A549 (cell line): ENCODE measurements at regions not wholly inside any gene's neighbourhood (a gene's known extent, or its start where the extent isn't known, plus 50 kb on each side); places are given as distances from the start of the nearest gene placed in this dataset.
A peak's percentile ranks its signal among the peaks of the same experiment; 100 is the strongest.

Source experiments
- ATAC-seq, 2 experiments: fragments of 200-7000 bp in 1 of 2; fragments of >200 bp in 1 of 2; cut with Nextera tagmentation in 1 of 2; cut with Tn5 transposase in 1 of 2; 3 replicates each; pipeline versions ENCODE4 v1.8.0 to v1.9.1; 2018 to 2020; ENCODE audit warnings: mild to moderate bottlenecking in 1 of 2, moderate library complexity in 1 of 2
- CTCF ChIA-PET: fragments of 300-600 bp; sonication (Branson Sonifier 250); formaldehyde crosslinking; extraction: SDS; loops from one replicate; lab custom pipeline; 2021; ENCODE audit warnings: antibody characterized with exemption, inconsistent platforms; lab: Yijun Ruan, JAX
- POLR2A ChIA-PET: fragments of 350-600 bp; formaldehyde crosslinking; extraction: SDS; loops from one replicate; lab custom pipeline; 2021; ENCODE audit warnings: antibody characterized with exemption, inconsistent platforms; lab: Yijun Ruan, JAX
- DNase-seq, 2 experiments: peaks; one replicate each; pipeline versions ENCODE4 v3.0.0 to v3.0.0-alpha.2; 2011 to 2016; ENCODE audit warnings: low read depth in 1 of 2, low spot score in 1 of 2
- FAIRE-seq: peaks from 2 replicates; lab custom pipeline; 2011; peaks lifted over from hg19 to GRCh38; lab: Jason Lieb, UNC
- H3K27ac ChIP-seq, 2 experiments: fragments of >200 bp; sonication (Bioruptor Twin); formaldehyde crosslinking; 3 replicates each; pipeline ENCODE4 v1.5.1; 2016 to 2017
- H3K4me1 ChIP-seq: fragments of >200 bp; sonication (Bioruptor Twin); formaldehyde crosslinking; 3 replicates; pipeline ENCODE4 v1.6.1; 2016
- H3K4me2 ChIP-seq: fragments of >200 bp; sonication (Bioruptor Twin); formaldehyde crosslinking; 3 replicates; pipeline ENCODE4 v1.6.1; 2016
- H3K4me3 ChIP-seq: fragments of >200 bp; sonication (Bioruptor Twin); formaldehyde crosslinking; 3 replicates; pipeline ENCODE4 v1.5.1; 2016
- H3K9me3 ChIP-seq: fragments of >200 bp; sonication (Bioruptor Twin); formaldehyde crosslinking; 3 replicates; pipeline ENCODE4 v1.6.1; 2016
- CEBPB ChIP-seq, 2 experiments: fragments of >200 bp in 1 of 2; sonication (Bioruptor Twin) in 1 of 2; formaldehyde crosslinking in 1 of 2; IDR thresholded peaks; 2 replicates each; pipeline ENCODE4 v1.6.1; 2012 to 2016
- CTCF ChIP-seq: fragments of >200 bp; sonication (Bioruptor Twin); formaldehyde crosslinking; IDR thresholded peaks from 3 replicates; pipeline ENCODE4 v1.5.1; 2016
- EP300 ChIP-seq, 2 experiments: fragments of >200 bp; sonication (Bioruptor Twin); formaldehyde crosslinking; IDR thresholded peaks; 2 replicates in 1 of 2; 3 replicates in 1 of 2; pipeline ENCODE4 v1.6.1; 2016 to 2017
- ESRRA ChIP-seq: fragments of 150-350 bp; IDR thresholded peaks from 2 replicates; pipeline ENCODE4 v1.6.1; 2014; ENCODE audit warnings: mild to moderate bottlenecking, low read length, borderline replicate concordance
- GATA3 ChIP-seq: IDR thresholded peaks from 2 replicates; pipeline ENCODE4 v1.6.1; 2012; ENCODE audit warnings: borderline replicate concordance
- HDAC2 ChIP-seq: fragments of 200-600 bp; sonication (generic); IDR thresholded peaks from 2 replicates; pipeline ENCODE4 v1.6.1; 2016
- HES2 ChIP-seq: fragments of >200 bp; sonication (Bioruptor Twin); formaldehyde crosslinking; IDR thresholded peaks from 2 replicates; pipeline ENCODE4 v1.6.1; 2016
- HOXB5 ChIP-seq: fragments of 250-450 bp; sonication (Bioruptor Pico); IDR thresholded peaks from 2 replicates; pipeline ENCODE4 v1.5.0; 2020; ENCODE audit warnings: mild to moderate bottlenecking, moderate library complexity
- MAFK ChIP-seq: fragments of 450-650 bp; IDR thresholded peaks from 2 replicates; pipeline ENCODE4 v1.6.1; 2014; ENCODE audit not compliant: partially characterized antibody
- MAZ ChIP-seq: fragments of 150-350 bp; IDR thresholded peaks from 2 replicates; pipeline ENCODE4 v1.6.1; 2014; ENCODE audit warnings: antibody characterized with exemption, low read depth, low read length, borderline replicate concordance
- NPAS2 ChIP-seq: fragments of 250-450 bp; sonication (Bioruptor Pico); IDR thresholded peaks from 2 replicates; pipeline ENCODE4 v1.8.0; 2022; ENCODE audit warnings: mild to moderate bottlenecking, moderate library complexity, borderline replicate concordance
- PBX3 ChIP-seq: IDR thresholded peaks from 2 replicates; pipeline ENCODE4 v1.6.1; 2012
- POLR2AphosphoS2 ChIP-seq: conservative IDR thresholded peaks from 2 replicates; pipeline ENCODE4 v1.6.1; 2012; ENCODE audit warnings: low read length, improper control_type of control experiment, inconsistent platforms
- RARB ChIP-seq: fragments of 250-450 bp; sonication (Bioruptor Pico); IDR thresholded peaks from 2 replicates; pipeline ENCODE4 v1.8.0; 2021; ENCODE audit warnings: mild to moderate bottlenecking, moderate library complexity
- RFX5 ChIP-seq: fragments of 450-650 bp; IDR thresholded peaks from 2 replicates; pipeline ENCODE4 v1.7.1; 2014; ENCODE audit warnings: antibody characterized with exemption, mild to moderate bottlenecking, moderate library complexity
- SMC3 ChIP-seq: fragments of >200 bp; sonication (Bioruptor Twin); formaldehyde crosslinking; IDR thresholded peaks from 3 replicates; pipeline ENCODE4 v1.6.1; 2018; ENCODE audit warnings: inconsistent platforms
- TFCP2L1 ChIP-seq: fragments of 250-450 bp; sonication (Bioruptor Pico); IDR thresholded peaks from 2 replicates; pipeline ENCODE4 v1.5.0; 2021; ENCODE audit warnings: mild to moderate bottlenecking
- ZNF302 ChIP-seq: fragments of 250-450 bp; sonication (Bioruptor Pico); IDR thresholded peaks from 2 replicates; pipeline ENCODE4 v1.9.0; 2021; ENCODE audit warnings: inconsistent platforms, mild to moderate bottlenecking, moderate library complexity
- WGBS: methylation state at CpG from one replicate; pipeline ENCODE4 v1.1.6; 2017; ENCODE audit errors: missing lambda C conversion rate; 5-methylcytosine and 5-hydroxymethylcytosine counted together

- Histone ChIP-seq H3K4me2 (no peak overlapping the region), H3K9me3 (no peaks in the 10 kb centered on the region), H3K4me3 (no peak overlapping the region), H3K4me1 (no peaks in the 10 kb centered on the region), H3K27ac (no peak overlapping the region)
- no peak for DNase-seq
- TF ChIP-seq TFCP2L1 (no peak), POLR2AphosphoS2 (no peak), SMC3 (no peak), CTCF (no peak), HES2 (no peak), ZNF302 (CRISPR knock-in tag) (no peak), GATA3 (no peak), RFX5 (no peak), RARB (CRISPR knock-in tag) (no peak), MAZ (no peak), ESRRA (no peak), EP300 (IDR thresholded peaks at IDR 0.05) (no peak)
- 77% methylated on average over 2 of the region's 2 CpGs for WGBS
- no peak for ATAC-seq
- ChIA-PET POLR2A (no interaction called here), CTCF (no interaction called here)
- FAIRE-seq = no peak
Measured at GRCh38 chr1:190852611-190853010, 374.9 kb upstream of the BRINP3 start.

- POLR2A ChIA-PET = no interaction called here
- FAIRE-seq (no peak), DNase-seq (no peak), ATAC-seq (no peak)
- no peaks in the 10 kb centered on the region for H3K4me1 ChIP-seq
- no peak overlapping the region for H3K27ac ChIP-seq
- CTCF ChIA-PET = no interaction called here
- no peaks in the 10 kb centered on the region for H3K9me3 ChIP-seq
- H3K4me2 ChIP-seq = no peak overlapping the region
- 41% methylated on average over 2 of the region's 2 CpGs for WGBS
- TF ChIP-seq HDAC2 (no peak), PBX3 (no peak)
- H3K4me3 ChIP-seq = no peak overlapping the region
Measured at GRCh38 chr1:190858140-190858539, 380.5 kb upstream of the BRINP3 start.

GRCh38 chr1:190864013-190864641 lies 386.5 kb upstream of the BRINP3 start:
- H3K27ac ChIP-seq = no peak overlapping the region
- no peak overlapping the region for H3K4me3 ChIP-seq
- H3K4me2 ChIP-seq = no peak overlapping the region
- H3K4me1 ChIP-seq = no peaks in the 10 kb centered on the region
- DNase-seq (no peak), FAIRE-seq (no peak), ATAC-seq (no peak)
- WGBS = 18% methylated on average over 3 of the region's 3 CpGs
- H3K9me3 ChIP-seq = no peaks in the 10 kb centered on the region
- POLR2A ChIA-PET = no interaction called here
- CTCF ChIA-PET = no interaction called here
- no peak for TF ChIP-seq HOXB5 (CRISPR knock-in tag)
- TF ChIP-seq MAFK = no peak

GRCh38 chr1:190880352-190880751 lies 402.7 kb upstream of the BRINP3 start:
- Histone ChIP-seq H3K27ac (no peak overlapping the region), H3K9me3 (no peaks in the 10 kb centered on the region), H3K4me3 (no peak overlapping the region), H3K4me2 (no peak overlapping the region), H3K4me1 (no peaks in the 10 kb centered on the region)
- DNase-seq = no peak
- 19% methylated on average over 3 of the region's 3 CpGs for WGBS
- TF ChIP-seq RFX5 = no peak
- TF ChIP-seq ESRRA = no peak
- no peak for TF ChIP-seq GATA3
- no peak for TF ChIP-seq CEBPB (IDR thresholded peaks at IDR 0.05)
- peak; percentile 49 for TF ChIP-seq MAFK
- TF ChIP-seq NPAS2 (CRISPR knock-in tag) = no peak
- no peak for FAIRE-seq
- no peak for ATAC-seq
- ChIA-PET CTCF (no interaction called here), POLR2A (no interaction called here)
